Omental fat pad (tissue), 3 donors: ENCODE measurements at regions not wholly inside any gene's neighbourhood (a gene's known extent, or its start where the extent isn't known, plus 50 kb on each side); places are given as distances from the start of the nearest gene placed in this dataset.

Experiments
- ATAC-seq: fragments of 150-250 bp; one replicate; pipeline ENCODE4 v1.9.1; 2016; ENCODE audit warnings: mild to moderate bottlenecking, moderate library complexity; ENCODE audit not compliant: low FRiP score
- DNase-seq: peaks from one replicate; pipeline ENCODE4 v3.0.0-alpha.2; 2019; ENCODE audit warnings: low spot score
- CTCF ChIP-seq, 3 donors: fragments of 450-650 bp; IDR thresholded peaks; one replicate each; pipeline ENCODE4 v1.5.1; 2016 to 2017; ENCODE audit warnings: antibody characterized with exemption in 3 of 3, mild to moderate bottlenecking in 3 of 3, moderate library complexity in 2 of 3

DNA sequence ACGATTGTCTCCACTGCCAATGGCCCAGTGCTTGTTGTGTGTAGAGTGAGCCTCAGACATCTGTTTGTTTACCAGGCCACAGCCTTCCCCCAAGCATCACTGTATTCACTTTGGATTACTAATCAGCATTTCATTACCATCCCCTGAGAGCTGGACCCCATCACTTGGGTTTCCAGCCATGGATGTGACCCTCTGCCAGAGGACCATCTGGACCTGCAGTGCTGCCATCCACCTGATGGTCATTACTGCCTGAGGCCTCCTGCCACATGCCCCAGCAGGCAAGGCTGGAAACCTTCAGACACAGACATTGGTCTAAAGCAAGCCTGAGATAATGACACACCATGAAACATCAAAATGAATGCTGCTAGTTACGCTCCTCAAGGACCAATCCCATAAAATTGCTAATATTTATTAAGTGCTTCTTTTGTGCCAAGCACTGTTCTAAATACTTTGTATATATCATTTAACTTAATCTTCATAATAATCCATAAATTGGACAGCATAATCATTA, 2096.3 kb upstream of the CELF4 start:
- no peak for TF ChIP-seq CTCF (IDR thresholded peaks at IDR 0.05)
- ATAC-seq: no peak

DNA sequence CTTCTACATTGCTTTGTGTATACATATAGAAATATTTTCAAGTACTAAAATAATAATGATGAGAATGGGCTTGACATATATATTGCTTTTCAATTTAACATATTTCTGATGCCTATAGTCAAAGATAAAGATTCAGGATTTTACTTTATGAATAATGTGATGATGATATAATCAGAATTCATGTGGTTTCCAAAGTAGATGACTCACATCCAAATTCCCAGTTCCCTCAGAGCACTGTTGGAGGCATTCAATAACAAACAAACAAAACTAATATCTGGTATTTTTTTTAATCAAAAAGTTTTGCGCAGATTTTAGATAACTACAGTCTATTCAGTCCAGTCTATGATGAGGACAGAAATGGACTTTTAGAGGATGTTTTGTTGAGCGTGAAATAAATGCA, 2094.5 kb upstream of the CELF4 start:
- no peak for DNase-seq
- no peak for TF ChIP-seq CTCF (IDR thresholded peaks at IDR 0.05)
- ATAC-seq: no peak

More for the DNA sequence above, 2096.3 kb upstream of the CELF4 start:
- DNase-seq: no peak

DNA sequence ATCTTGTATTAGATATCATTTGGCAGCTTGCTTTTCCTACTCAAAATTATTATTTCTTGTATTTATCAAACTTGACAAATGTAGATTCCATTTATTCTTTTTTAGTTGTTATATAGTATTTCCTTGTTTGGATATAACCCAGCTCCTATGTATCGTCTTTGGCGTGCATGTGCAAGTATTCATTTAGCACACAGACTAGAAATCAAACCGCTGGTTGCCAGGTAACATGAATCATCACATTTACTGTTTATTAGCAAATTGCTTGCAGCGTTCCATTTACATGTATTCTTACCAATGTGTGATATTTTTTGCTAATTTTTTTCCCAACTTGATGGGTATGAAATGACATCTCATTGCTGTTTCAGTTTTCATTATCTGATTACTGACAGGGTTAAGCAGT, 2089.7 kb upstream of the CELF4 start:
- no peak for ATAC-seq
- no peak for DNase-seq
- TF ChIP-seq CTCF (IDR thresholded peaks at IDR 0.05): no peak

DNA sequence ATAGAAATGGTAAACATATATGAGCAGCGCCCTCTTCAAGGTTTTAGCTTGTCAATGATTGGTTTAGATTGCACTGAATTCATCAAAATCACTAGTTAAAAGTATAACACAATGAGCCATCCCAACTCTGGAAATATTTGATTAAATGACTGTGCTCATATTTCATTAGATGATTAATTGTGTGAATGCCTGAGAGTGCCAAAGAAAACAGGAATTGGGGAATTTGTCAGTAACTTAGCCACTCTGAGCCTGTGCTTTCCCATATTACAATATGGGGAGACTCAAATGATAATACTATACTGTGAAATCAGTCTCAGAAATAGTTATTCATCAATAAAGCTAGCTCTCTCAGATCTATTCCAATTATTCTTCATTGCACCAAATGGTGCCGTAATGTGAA, 2087.6 kb upstream of the CELF4 start:
- TF ChIP-seq CTCF (IDR thresholded peaks at IDR 0.05): no peak
- no peak for ATAC-seq
- DNase-seq: no peak

DNA sequence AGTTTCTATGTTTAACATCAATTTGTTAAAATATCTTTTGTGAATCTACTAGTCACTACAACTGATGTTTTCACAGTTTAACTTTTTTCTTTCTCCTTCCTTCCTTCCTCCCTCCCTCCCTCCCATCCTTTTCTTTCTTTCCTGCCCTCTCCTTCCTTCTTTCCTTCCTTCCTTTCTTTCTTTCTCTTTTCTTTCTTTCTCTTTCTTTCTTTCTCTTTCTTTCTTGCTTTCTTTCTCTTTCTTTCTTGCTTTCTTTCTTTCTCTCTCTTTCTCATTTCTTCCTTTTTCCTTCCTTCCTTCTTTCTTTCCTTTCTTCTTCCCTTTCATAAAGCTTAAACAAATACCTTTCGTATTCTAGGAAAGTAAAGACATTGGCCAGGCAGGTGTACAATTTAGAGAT, 2083.0 kb upstream of the CELF4 start:
- DNase-seq (no peak), ATAC-seq (no peak)
- TF ChIP-seq CTCF (IDR thresholded peaks at IDR 0.05): no peak

- DNase-seq: no peak
- no peak for ATAC-seq
- no peak for TF ChIP-seq CTCF (IDR thresholded peaks at IDR 0.05)
Observed at GRCh38 chr18:39647627-39648534, 2082.3 kb upstream of the CELF4 start.

DNA sequence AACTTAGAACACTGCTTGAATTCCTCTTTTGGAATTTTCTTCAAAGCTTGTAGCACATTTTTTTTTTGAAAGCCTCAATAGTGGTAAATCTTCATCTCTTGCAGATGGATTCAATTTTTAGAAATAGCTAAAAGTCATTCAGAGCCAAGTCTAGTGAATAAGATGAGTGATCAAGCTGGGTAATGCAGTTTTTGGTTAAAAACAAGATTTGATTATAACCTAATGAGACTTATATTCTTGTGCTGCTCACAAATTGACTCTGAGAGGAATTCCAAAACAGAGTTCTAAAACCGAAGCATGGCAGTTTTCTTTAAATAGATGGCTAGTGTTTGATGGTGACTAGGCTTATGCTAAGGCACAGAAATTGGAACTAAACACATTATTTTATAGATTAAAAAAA, 2072.6 kb upstream of the CELF4 start:
- ATAC-seq (no peak), DNase-seq (no peak)
- no peak for TF ChIP-seq CTCF (IDR thresholded peaks at IDR 0.05)
